CD4-positive, alpha-beta T cell (primary cell): ENCODE measurements at regions not wholly inside any gene's neighbourhood (a gene's known extent, or its start where the extent isn't known, plus 50 kb on each side); places are given as distances from the start of the nearest gene placed in this dataset.

Experiments used
- ATAC-seq: fragments of 200-7000 bp; cut with Tn5 transposase; one replicate; pipeline ENCODE4 v1.10.0; 2022; ENCODE audit warnings: mild to moderate bottlenecking; ENCODE audit not compliant: poor library complexity
- CTCF ChIA-PET: fragments of 350-600 bp; sonication (Branson Sonifier 250); formaldehyde crosslinking; loops from one replicate; lab custom pipeline; 2021; ENCODE audit warnings: antibody characterized with exemption, inconsistent platforms; lab: Charles Lee
- POLR2A ChIA-PET: fragments of 350-600 bp; sonication (Branson Sonifier 250); formaldehyde crosslinking; loops from one replicate; lab custom pipeline; 2021; ENCODE audit warnings: antibody characterized with exemption, inconsistent platforms; lab: Charles Lee
- DNase-seq, 14 experiments: peaks; one replicate each; pipeline ENCODE4 v3.0.0-alpha.2; 2013 to 2020; ENCODE audit warnings: mixed read lengths in 2 of 14
- H3K27ac ChIP-seq, 2 donors: one replicate each; pipeline versions ENCODE4 v1.5.1 to v1.7.0; 2013; ENCODE audit warnings: low read length in 2 of 2, low read depth in 1 of 2, mild to moderate bottlenecking in 1 of 2
- H3K27me3 ChIP-seq, 2 experiments: 1 replicate in 1 of 2; 2 replicates in 1 of 2; pipeline versions ENCODE4 v1.6.1 to v1.7.0; 2013; ENCODE audit warnings: low read length in 2 of 2, control low read depth in 1 of 2, mild to moderate bottlenecking in 1 of 2, moderate library complexity in 1 of 2; ENCODE audit not compliant: insufficient read depth in 2 of 2, control insufficient read depth in 1 of 2
- H3K36me3 ChIP-seq: one replicate; pipeline ENCODE4 v1.6.1; 2013; ENCODE audit warnings: low read length, control low read depth; ENCODE audit not compliant: insufficient read depth
- H3K4me1 ChIP-seq: one replicate; pipeline ENCODE4 v1.6.1; 2013; ENCODE audit warnings: low read length, control low read depth; ENCODE audit not compliant: insufficient read depth
- H3K4me3 ChIP-seq: one replicate; pipeline ENCODE4 v1.5.1; 2013; ENCODE audit warnings: mild to moderate bottlenecking, low read length, moderate library complexity
- H3K9me3 ChIP-seq, 2 experiments: 1 replicate in 1 of 2; 2 replicates in 1 of 2; pipeline versions ENCODE4 v1.6.1 to v1.7.0; 2013; ENCODE audit warnings: low read length in 2 of 2, mild to moderate bottlenecking in 2 of 2, control low read depth in 1 of 2, moderate library complexity in 1 of 2; ENCODE audit not compliant: control insufficient read depth in 1 of 2, insufficient read depth in 1 of 2
- H3K27ac Mint-ChIP-seq: one replicate; pipeline ENCODE4 v1.8.0; 2020; ENCODE audit warnings: mixed read lengths
- H3K27me3 Mint-ChIP-seq: one replicate; pipeline ENCODE4 v1.8.0; 2021; ENCODE audit warnings: mixed read lengths
- H3K36me3 Mint-ChIP-seq: one replicate; pipeline ENCODE4 v1.8.0; 2021; ENCODE audit warnings: low read depth, mixed read lengths
- H3K4me1 Mint-ChIP-seq: one replicate; pipeline ENCODE4 v1.8.0; 2021; ENCODE audit warnings: low read depth, mixed read lengths
- H3K4me3 Mint-ChIP-seq: one replicate; pipeline ENCODE4 v1.8.0; 2020; ENCODE audit warnings: mild to moderate bottlenecking, mixed read lengths
- H3K9me3 Mint-ChIP-seq: one replicate; pipeline ENCODE4 v1.8.0; 2020; ENCODE audit warnings: mixed read lengths
- CTCF ChIP-seq: fragments of 200-600 bp; IDR thresholded peaks from one replicate; pipeline ENCODE4 v1.8.0; 2022; ENCODE audit warnings: antibody characterized with exemption, mild to moderate bottlenecking
- intact Hi-C, 2 experiments: fragments of 100-400 bp; cut with DNase I in 1 of 2; cut with micrococcal nuclease in 1 of 2; formaldehyde crosslinking; loops; one replicate each; pipeline versions ENCODE4 v1.15.1 to v1.9.0; 2023 to 2025; cut with DNase I, micrococcal nuclease

DNA sequence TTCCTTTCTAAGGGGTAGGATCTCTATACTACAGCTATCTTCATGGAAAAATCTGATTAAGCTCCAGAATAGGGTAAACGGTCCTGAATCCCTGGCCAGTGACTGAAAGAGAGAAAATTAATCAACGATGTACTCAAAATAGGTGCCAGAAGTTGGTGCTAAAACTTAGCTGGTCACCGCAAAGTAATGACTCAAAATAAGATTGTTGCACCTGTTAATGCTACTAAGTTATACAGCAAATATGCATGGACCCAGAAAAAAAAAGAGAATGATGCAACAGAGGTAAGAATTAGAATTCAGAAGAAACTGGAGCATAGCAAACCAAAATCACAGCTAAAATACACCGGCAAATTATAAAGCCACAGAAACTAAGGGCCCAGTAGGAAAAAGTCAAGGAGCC is 239.7 kb upstream of the FAM241A start:
- Mint-ChIP-seq H3K4me1 (no peaks in the 10 kb centered on the region), H3K27ac (no peak overlapping the region), H3K9me3 (no peaks in the 10 kb centered on the region), H3K4me3 (no peak overlapping the region), H3K36me3 (no peaks in the 10 kb centered on the region), H3K27me3 (no peaks in the 10 kb centered on the region)
- no peak for ATAC-seq
- Histone ChIP-seq H3K27me3 (no peaks in the 10 kb centered on the region), H3K36me3 (no peaks in the 10 kb centered on the region), H3K4me1 (no peaks in the 10 kb centered on the region), H3K9me3 (no peaks in the 10 kb centered on the region), H3K27ac (no peak overlapping the region), H3K4me3 (no peak overlapping the region)
- DNase-seq, result no peak
- no peak for TF ChIP-seq CTCF
- intact Hi-C loops, result no loop called here
- POLR2A ChIA-PET, result no interaction called here
- CTCF ChIA-PET, result no interaction called here

- DNase-seq (no peak), ATAC-seq (no peak)
- ChIA-PET POLR2A (no interaction called here), CTCF (no interaction called here)
- no peaks in the 10 kb centered on the region for H3K27me3 ChIP-seq
- peaks cover 2% of the 10 kb centered on the region for H3K9me3 Mint-ChIP-seq
- no peaks in the 10 kb centered on the region for H3K36me3 Mint-ChIP-seq
- TF ChIP-seq CTCF, result no peak
- no peaks in the 10 kb centered on the region for H3K27me3 Mint-ChIP-seq
- no peaks in the 10 kb centered on the region for H3K36me3 ChIP-seq
- H3K9me3 ChIP-seq, result peaks cover 0 to 3% of the 10 kb centered on the region in 2 experiments
- H3K4me1 ChIP-seq, result no peaks in the 10 kb centered on the region
- H3K4me3 ChIP-seq, result no peak overlapping the region
- no peak overlapping the region for H3K4me3 Mint-ChIP-seq
- intact Hi-C loops, result no loop called here
- no peak overlapping the region for H3K27ac Mint-ChIP-seq
- H3K27ac ChIP-seq, result no peak overlapping the region
- H3K4me1 Mint-ChIP-seq, result no peaks in the 10 kb centered on the region
Measured at GRCh38 chr4:111919639-111920038, 225.6 kb upstream of the FAM241A start.

DNA sequence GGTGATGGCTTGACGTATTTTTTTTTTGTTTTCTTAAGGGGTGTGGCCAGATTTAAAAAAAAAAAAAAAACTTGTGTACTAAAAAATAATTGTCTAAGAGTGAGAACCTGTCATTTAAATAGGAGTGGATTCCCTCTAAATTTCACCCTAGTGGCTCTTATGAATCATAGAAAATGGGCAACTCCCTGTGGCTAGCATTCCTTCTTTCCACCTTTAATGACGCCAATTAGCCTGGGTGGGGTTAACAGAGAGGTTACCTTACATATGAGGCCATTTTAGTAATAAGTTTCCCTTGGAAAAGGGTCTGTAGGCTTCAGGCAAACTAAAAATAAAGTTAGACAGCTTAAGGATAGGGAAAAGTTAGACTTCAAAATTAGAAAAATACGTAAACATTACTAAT is 223.5 kb upstream of the FAM241A start:
- Histone ChIP-seq H3K4me3 (no peak overlapping the region), H3K36me3 (no peaks in the 10 kb centered on the region), H3K27ac (no peak overlapping the region), H3K27me3 (no peaks in the 10 kb centered on the region), H3K9me3 (peaks cover 0 to 3% of the 10 kb centered on the region in 2 experiments), H3K4me1 (no peaks in the 10 kb centered on the region)
- ATAC-seq (no peak), DNase-seq (no peak)
- ChIA-PET CTCF (no interaction called here), POLR2A (no interaction called here)
- H3K4me1 Mint-ChIP-seq, result no peaks in the 10 kb centered on the region
- H3K4me3 Mint-ChIP-seq, result no peak overlapping the region
- TF ChIP-seq CTCF, result no peak
- no peaks in the 10 kb centered on the region for H3K9me3 Mint-ChIP-seq
- no peak overlapping the region for H3K27ac Mint-ChIP-seq
- no peaks in the 10 kb centered on the region for H3K27me3 Mint-ChIP-seq
- intact Hi-C loops, result no loop called here
- H3K36me3 Mint-ChIP-seq, result no peaks in the 10 kb centered on the region
